GM23338 (cell line): ENCODE measurements at regions not wholly inside any gene's neighbourhood (a gene's known extent, or its start where the extent isn't known, plus 50 kb on each side); places are given as distances from the start of the nearest gene placed in this dataset.

Experiments used
- JUNB ChIP-seq: IDR thresholded peaks from one replicate; pipeline ENCODE4 v1.6.1; 2016; ENCODE audit warnings: antibody characterized with exemption; ENCODE audit not compliant: unreplicated experiment
- POLR2AphosphoS5 ChIP-seq: IDR thresholded peaks from 2 replicates; pipeline ENCODE4 v1.6.1; 2016; ENCODE audit warnings: antibody characterized with exemption, low read depth
- TF ChIP-seq, protein P1 (sequence below), 2 experiments: fragments of 200-600 bp in 1 of 2; sonication (generic) in 1 of 2; conservative IDR thresholded peaks; 2 replicates each; pipeline versions ENCODE4 v1.5.1 to v1.6.1; 2016 to 2017; ENCODE audit warnings: antibody characterized with exemption in 2 of 2, low read depth in 2 of 2, mild to moderate bottlenecking in 2 of 2, moderate library complexity in 1 of 2

DNA sequence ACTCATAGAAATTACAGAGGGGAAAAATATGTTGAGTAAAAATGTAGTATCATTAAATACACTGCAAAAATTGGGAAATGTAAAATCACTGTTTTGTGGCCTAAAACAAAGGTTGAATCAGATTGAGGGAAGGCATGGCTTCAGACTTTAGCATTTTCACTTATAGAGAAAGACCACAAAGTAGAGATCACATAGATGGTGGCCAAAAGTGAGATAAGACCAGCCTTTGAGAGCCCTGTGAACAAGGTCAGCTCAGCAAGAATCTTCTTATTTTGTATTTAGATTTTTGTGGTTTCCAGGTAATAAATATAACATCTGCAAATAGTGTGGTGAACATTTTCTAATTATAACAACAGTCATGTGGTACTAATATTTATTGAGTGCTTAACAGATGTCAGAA lies 544.8 kb upstream of the DPPA4 start:
- no peak for TF ChIP-seq POLR2AphosphoS5
- TF ChIP-seq, protein P1, sequence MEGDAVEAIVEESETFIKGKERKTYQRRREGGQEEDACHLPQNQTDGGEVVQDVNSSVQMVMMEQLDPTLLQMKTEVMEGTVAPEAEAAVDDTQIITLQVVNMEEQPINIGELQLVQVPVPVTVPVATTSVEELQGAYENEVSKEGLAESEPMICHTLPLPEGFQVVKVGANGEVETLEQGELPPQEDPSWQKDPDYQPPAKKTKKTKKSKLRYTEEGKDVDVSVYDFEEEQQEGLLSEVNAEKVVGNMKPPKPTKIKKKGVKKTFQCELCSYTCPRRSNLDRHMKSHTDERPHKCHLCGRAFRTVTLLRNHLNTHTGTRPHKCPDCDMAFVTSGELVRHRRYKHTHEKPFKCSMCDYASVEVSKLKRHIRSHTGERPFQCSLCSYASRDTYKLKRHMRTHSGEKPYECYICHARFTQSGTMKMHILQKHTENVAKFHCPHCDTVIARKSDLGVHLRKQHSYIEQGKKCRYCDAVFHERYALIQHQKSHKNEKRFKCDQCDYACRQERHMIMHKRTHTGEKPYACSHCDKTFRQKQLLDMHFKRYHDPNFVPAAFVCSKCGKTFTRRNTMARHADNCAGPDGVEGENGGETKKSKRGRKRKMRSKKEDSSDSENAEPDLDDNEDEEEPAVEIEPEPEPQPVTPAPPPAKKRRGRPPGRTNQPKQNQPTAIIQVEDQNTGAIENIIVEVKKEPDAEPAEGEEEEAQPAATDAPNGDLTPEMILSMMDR (conservative IDR thresholded peaks at IDR 0.05; ENCODE audit: low read depth in 2 of 2): no peak
- no peak for TF ChIP-seq JUNB
